ENCODE measurements at regions not wholly inside any gene's neighbourhood (a gene's known extent, or its start where the extent isn't known, plus 50 kb on each side); places are given as distances from the start of the nearest gene placed in this dataset.

DNA sequence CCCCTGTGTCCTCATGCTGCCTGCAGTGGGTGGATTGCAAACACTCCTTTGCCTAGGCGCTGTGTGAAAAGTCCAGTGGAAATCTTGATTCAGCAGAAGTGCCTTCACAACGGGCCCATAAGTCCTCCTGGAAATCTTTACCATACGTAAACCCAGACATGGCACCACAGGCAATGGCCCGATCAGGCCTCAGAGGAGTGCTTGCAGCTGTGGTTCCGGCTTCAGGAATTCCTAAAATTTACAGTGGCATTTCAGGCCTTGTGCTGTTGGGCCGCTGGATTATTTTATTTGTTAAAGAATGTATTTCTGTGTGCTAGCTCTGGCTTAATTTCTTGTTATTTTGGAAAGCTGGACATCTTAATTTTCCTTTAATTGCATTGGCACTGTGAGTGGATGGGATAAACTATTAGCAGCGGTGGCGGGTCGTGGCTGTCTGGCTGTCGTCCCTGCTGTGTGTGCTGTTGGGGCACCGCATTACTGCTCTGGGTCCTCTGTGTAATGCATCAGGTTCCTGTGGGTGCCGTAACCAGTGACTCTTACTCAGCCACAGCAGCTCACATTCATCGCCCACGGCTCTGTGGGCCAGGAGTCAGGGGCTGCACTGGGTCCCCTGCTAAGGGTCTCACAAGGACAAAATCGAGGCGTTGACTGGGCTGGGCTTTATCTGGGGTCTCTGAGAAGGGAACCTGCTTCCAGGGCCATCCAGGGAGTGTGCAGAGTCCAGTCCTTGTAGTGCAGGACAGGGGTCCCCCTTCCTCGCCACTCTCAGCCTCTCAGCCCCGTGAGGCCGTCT, 73.1 kb downstream of the RTP5 start:
- no peak for DNase-seq (ENCODE audit: extremely low read depth, low read depth, low spot score)

- no peak for DNase-seq (ENCODE audit: extremely low read depth, low read depth, low spot score)
These were observed 73.8 kb downstream of the RTP5 start for GRCh38 chr2:241943209-241943850.

DNA sequence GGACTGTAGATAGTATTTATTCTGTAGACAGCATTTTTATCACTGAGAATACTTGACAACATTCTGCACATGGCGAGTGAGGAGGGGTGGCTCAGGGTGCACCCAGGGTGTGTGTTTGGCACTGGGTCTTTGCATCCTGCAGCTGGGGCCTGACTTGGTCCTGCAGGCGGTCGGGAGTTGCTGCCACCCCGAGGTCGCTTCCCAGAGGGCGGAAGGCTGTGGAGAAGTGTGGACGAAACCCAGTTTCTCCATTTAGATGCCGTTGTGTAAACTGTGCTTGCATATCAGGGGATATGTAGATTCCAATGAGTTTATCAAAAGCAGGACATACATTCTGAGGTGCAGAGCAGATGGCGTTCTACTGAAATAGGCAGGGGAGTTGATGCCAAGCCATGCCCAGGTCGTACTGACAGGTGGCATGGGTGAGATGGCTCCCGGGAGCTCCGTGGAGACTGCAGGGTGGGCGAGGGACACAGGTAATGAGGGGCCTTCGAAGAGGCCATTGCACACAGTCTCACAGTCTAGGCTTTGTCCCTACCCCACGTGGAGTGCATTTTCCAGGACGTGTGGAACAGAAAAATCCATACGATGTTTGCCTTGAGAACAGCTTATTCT, 74.5 kb downstream of the RTP5 start:
- no peak for DNase-seq (ENCODE audit: extremely low read depth, low read depth, low spot score)

- DNase-seq (ENCODE audit: extremely low read depth, low read depth, low spot score) = no peak
These were observed 75.3 kb downstream of the RTP5 start for GRCh38 chr2:241944821-241945220.

DNA sequence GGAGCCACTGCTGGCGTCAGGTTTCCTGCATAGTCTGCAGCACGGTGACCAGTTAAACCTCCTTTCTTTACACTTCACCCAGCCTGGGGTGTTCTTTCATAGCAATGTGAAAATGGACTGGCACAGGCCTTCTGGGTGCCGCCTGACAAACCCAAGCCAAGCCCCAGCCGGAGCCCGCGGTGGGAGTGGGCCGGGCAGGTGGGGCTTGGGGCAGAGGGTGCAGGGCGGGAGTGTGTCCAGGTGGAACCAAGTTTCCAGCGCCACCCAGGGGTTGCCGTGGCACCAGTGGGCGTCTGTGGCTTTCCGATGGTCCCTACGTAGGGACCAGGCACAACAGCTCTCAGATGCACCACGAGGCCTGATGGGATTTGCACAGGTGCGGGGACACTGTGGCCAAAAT, 75.8 kb downstream of the RTP5 start:
- DNase-seq (ENCODE audit: extremely low read depth, low read depth, low spot score) = no peak

GRCh38 chr2:241945803-241946202, 76.3 kb downstream of the RTP5 start:
- DNase-seq (ENCODE audit: extremely low read depth, low read depth, low spot score) = no peak

GRCh38 chr2:241946306-241947003, 76.9 kb downstream of the RTP5 start:
- no peak for DNase-seq (ENCODE audit: extremely low read depth, low read depth, low spot score)

DNA sequence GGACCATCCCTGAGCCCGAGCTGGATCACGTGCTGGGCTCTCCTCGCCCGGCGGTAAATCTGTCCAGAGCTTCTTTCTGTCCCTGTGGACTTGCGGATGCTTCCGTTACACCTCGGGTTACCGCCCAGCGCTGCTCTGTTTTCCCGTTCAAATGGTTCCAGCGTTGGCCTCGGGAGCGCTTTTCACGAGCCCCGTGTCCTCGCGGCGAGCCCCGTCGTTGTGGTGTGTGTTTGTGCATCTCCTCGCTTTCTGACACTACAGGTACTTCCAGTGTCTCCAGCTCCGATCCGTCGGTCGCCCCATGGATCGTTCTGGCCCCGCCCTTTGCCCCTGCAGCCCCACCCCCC, 77.4 kb downstream of the RTP5 start:
- DNase-seq (ENCODE audit: extremely low read depth, low read depth, low spot score) = no peak

DNA sequence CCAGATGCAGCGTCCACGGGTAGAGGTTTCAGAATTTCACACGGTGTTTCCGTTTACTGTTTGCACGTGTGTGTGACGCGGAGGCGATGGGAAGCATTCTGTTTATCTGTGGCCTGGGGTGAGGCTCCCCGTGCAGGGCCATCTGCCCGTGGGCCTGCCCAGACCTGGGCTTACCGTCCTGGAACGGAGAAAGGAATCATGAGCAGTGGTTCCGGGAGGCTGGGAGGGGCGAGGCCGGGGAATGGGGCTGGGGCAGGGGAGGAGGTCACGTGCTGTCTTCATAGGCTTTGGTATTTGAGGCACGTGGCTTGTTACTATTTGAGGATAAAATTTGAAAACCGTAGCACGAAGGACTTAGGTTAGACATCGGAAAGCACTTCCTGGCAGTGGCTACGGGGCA, 77.9 kb downstream of the RTP5 start:
- DNase-seq (ENCODE audit: extremely low read depth, low read depth, low spot score) = no peak

DNA sequence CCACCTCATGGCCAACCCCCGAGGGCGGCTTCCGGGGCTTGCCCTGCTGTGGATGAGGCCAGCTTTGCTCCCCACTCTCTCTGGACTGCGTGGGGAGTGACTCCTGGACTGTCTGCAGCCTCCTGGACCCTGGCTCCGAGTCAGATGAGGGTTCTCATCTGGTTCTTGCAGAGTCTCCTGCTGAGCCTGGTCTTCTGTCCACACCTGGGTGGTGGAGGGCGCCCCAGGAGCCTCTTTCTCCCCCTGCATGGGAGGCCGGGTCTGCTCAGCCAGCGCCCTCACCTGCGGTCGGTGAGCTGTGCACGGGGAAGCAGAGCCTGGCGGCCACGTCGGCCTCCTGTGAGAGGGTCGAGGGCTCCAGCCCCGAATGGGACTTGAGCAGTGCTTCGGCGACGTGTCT, 78.3 kb downstream of the RTP5 start:
- no peak for DNase-seq (ENCODE audit: extremely low read depth, low read depth, low spot score)

GRCh38 chr2:241948299-241948897, 78.9 kb downstream of the RTP5 start:
- no peak for DNase-seq (ENCODE audit: extremely low read depth, low read depth, low spot score)

DNA sequence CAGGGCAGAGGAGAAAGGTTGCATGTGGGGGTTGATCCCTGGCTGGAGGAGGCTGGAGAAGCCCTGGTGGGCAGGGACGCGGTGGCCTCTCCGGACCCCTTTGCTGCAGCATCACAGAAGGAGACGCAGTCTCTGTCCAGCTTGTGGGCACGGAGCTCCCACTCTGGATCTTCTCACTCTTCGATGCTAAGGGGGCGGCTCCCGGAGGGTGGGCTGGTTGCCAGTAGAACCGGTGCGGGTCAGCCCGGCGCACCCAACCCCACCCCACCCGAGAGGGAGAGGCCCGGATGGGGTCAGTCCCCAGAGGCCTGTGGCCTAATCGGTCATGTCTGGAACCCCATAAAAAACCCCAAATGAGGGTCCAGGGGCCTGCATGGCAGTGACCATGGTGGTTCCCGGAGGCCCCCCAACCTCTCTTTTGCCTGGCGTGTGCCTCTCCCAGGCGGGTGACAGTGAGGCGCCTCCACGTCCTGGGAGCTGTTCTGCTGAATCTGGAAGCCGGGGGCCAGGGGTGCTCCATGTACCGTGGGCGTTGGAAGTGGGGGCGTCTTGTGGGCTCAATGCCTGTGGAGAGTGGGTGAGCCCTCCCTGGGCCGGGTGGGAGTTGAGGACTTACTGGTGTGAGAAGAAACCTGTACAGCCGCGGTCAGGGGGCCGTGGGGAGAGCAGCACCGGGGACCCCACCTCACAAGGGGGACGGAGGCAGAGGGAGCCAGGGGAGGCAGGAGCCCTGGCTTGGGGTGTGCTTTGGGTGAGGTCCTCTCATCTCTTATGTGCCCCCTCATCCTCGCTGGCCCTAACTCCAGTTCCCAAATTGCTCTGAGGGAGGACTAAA, 79.6 kb downstream of the RTP5 start:
- no peak for DNase-seq (ENCODE audit: extremely low read depth, low read depth, low spot score)

DNA sequence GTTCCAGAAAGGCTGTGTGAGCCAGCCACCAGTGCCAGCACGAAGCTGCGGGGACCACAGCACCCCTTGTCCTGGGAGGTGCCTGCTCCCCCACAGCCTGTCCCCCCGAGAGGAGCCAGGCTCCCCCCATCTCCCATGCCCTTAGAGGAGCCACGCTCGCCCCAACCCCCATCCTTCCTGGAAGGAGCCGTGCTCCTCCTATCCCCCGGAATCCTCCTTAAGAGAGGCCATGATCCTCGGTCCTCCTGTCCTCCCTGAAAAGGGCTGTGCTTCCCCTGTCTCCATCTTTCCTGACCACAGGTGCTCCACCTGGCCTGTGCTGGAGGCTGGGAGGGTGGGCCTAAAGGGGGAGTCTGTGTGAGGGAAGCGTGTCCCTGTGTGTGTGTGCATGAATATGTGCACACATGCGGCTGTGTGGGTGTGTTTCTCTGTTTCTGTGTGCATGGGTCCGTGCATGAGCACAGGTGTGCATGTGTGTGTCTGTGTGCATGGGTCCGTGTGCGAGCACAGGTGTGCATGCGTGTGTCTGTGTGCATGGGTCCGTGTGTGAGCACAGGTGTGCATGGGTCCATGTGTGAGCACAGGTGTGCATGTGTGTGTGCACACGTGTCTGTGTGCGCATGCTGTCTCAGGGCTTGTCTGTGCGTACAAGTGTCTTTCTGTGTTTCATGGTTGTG, 80.3 kb downstream of the RTP5 start:
- no peak for DNase-seq (ENCODE audit: extremely low read depth, low read depth, low spot score)

DNA sequence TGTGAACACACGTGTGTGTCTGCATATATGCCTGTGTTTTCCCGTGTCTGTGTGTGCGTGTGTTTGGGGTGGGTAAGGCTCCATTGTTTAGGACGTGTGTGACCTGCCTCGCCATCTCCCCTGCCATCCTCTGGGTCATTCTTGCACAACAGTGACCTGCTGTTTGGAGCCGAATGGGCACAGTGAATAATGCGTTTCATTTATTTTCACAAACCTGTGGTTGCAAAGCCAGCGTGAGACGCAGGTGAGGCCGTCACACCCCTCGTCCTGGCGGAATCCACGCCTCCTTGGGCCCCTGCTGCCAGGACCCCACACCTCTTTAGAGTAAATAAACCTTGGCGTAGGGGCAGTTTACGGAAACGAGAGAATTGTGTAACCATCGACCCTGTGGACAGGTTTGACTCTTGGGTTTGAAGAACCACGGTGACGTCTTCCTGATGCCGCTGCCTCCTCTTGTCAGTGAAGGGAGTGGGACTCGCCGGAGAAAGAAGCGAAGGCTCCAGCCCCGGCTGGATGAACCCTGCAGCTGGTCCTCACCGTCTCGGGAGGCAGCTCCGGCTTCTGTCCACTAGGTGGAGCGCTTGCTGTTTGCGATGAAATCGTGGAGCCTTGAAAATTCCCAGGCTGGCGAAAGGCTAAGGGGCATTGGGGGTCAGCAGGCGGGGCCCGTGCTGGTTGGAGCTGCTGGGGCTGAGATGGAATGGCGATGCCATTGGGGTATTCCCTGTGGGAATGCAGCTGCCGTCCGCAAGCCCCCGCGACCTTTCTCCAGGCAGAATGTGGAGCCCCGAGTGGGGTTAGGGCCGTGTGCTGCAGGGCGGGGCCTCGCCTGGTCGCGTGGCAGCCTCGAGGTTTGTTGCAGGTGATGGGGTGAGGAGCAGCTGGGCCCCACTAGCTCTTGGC, 81.1 kb downstream of the RTP5 start:
- peak; percentile 10 for DNase-seq (ENCODE audit: extremely low read depth, low read depth, low spot score)

DNA sequence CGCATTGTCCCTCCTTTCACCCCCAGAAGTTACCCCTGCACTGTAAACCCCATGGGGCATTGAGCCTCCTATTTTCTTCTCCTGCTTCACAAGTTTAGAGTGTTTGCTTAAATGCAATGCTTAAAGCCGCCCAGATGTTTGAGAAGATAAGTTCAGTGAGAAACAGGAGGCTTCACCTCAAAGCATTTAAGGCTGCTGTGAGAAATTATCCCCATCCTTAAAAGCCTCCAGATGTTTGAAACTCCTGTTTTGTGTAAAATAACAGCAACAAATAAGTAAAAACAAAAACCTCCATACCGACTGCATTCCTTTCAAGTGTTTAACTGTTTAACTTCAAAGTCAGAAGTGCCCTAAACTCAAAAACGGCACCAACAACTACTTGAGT, 81.8 kb downstream of the RTP5 start:
- no peak for DNase-seq (ENCODE audit: extremely low read depth, low read depth, low spot score)

- no peak for DNase-seq (ENCODE audit: extremely low read depth, low read depth, low spot score)
These were observed 82.4 kb downstream of the RTP5 start for GRCh38 chr2:241951920-241952319.

- no peak for DNase-seq (ENCODE audit: extremely low read depth, low read depth, low spot score)
These were observed 83.3 kb downstream of the RTP5 start for GRCh38 chr2:241952816-241953215.

DNA sequence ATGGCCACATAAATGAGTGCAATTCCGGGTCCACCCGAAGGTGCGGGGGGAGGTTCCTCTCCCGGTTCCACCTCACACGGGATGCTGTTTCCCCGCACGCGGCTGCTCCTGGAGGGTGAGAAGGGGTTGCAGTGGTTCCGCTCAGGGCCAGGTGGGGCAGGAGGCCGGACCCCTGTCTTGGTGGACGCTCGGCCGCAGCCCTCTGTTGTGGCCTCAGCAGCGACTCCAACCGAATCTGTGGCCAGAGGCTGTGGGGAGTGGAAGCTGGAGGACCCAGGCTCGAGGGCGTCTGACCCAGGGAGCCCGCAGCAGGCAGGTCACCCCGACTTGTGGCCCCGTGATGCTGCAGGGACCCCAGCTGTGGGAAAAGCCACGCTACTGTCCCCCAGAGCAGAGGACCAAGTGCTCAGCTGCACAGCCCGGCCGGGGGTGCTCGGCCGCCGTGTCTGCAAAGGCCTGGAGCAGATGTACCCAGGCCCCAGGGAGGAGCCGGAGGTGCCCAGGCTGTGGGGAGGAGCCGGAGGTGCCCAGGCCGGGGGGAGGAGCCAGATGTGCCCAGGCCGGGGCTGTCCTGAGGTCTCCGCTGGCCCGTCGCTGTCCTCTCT, 83.9 kb downstream of the RTP5 start:
- no peak for DNase-seq (ENCODE audit: extremely low read depth, low read depth, low spot score)

Measured in glomerular endothelial cell (primary cell).